OCI-LY7 (cell line): ENCODE measurements at regions not wholly inside any gene's neighbourhood (a gene's known extent, or its start where the extent isn't known, plus 50 kb on each side); places are given as distances from the start of the nearest gene placed in this dataset.

Experiments used
- EZH2phosphoT487 ChIP-seq: fragments of 200-600 bp; sonication (generic); IDR thresholded peaks from 2 replicates; pipeline ENCODE4 v1.6.1; 2018; ENCODE audit warnings: low read depth, borderline replicate concordance, mild to moderate bottlenecking, mixed run types, antibody characterized with exemption, low read length, moderate library complexity, mixed read lengths
- TF ChIP-seq, protein P1 (sequence below): fragments of 200-600 bp; sonication (generic); conservative IDR thresholded peaks from 2 replicates; pipeline ENCODE4 v1.5.1; 2014; ENCODE audit warnings: mild to moderate bottlenecking, antibody characterized with exemption, low read length, moderate library complexity, mixed read lengths

DNA sequence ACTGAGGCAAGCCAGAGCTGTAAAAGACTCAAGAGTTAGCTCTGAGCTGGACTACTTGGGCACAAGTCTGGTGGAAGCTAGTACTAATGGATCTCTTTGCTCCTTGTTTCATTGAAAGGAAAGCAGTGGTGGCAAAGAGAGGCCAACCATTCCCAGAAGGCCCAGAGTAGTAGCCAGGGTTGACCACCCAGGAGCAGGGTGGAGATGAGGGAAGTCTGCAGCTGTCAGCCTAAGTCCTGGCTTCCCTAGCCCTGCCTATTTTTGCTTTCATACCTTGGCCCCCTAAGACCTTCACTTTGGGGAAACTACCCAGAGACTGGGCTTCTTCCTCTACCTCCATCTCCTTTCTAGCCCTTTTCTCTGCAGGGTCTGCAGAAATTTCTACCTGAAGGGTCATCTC, 155.0 kb upstream of the NCAM1 start:
- TF ChIP-seq, protein P1, sequence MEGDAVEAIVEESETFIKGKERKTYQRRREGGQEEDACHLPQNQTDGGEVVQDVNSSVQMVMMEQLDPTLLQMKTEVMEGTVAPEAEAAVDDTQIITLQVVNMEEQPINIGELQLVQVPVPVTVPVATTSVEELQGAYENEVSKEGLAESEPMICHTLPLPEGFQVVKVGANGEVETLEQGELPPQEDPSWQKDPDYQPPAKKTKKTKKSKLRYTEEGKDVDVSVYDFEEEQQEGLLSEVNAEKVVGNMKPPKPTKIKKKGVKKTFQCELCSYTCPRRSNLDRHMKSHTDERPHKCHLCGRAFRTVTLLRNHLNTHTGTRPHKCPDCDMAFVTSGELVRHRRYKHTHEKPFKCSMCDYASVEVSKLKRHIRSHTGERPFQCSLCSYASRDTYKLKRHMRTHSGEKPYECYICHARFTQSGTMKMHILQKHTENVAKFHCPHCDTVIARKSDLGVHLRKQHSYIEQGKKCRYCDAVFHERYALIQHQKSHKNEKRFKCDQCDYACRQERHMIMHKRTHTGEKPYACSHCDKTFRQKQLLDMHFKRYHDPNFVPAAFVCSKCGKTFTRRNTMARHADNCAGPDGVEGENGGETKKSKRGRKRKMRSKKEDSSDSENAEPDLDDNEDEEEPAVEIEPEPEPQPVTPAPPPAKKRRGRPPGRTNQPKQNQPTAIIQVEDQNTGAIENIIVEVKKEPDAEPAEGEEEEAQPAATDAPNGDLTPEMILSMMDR = no peak
- no peak for TF ChIP-seq EZH2phosphoT487
